ENCODE measurements at regions not wholly inside any gene's neighbourhood (a gene's known extent, or its start where the extent isn't known, plus 50 kb on each side); places are given as distances from the start of the nearest gene placed in this dataset.

DNA sequence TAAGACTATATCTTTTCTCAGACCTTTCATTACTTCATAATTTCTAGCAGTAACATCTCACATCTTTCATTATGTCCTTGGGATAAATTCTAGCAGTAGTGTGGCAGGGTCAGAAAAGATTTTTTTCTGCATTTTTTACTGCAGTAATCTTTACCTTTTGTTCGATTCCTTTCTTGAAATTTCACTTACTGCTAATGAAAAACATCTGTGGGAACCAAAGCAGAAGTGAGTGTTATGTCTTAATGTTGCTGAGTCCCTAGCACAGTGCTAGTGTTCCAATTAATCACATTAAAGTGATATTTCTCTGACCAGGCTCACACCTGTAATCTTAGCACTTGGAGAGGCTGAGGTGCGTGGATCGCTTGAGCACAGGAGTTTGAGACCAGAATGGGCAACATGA lies 123.6 kb downstream of the EHF start:
- Histone ChIP-seq H3K9me3 (no peaks in the 10 kb centered on the region), H3K36me3 (no peaks in the 10 kb centered on the region), H3K4me3 (no peak overlapping the region), H3K4me1 (peaks cover 0 to 10% (median 4%) of the 10 kb centered on the region in 4 donors), H3K27ac (no peak overlapping the region), H3K27me3 (no peaks in the 10 kb centered on the region)
- TF ChIP-seq, protein P1, sequence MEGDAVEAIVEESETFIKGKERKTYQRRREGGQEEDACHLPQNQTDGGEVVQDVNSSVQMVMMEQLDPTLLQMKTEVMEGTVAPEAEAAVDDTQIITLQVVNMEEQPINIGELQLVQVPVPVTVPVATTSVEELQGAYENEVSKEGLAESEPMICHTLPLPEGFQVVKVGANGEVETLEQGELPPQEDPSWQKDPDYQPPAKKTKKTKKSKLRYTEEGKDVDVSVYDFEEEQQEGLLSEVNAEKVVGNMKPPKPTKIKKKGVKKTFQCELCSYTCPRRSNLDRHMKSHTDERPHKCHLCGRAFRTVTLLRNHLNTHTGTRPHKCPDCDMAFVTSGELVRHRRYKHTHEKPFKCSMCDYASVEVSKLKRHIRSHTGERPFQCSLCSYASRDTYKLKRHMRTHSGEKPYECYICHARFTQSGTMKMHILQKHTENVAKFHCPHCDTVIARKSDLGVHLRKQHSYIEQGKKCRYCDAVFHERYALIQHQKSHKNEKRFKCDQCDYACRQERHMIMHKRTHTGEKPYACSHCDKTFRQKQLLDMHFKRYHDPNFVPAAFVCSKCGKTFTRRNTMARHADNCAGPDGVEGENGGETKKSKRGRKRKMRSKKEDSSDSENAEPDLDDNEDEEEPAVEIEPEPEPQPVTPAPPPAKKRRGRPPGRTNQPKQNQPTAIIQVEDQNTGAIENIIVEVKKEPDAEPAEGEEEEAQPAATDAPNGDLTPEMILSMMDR (IDR thresholded peaks at IDR 0.05), result no peak
- DNase-seq, result no peak
- intact Hi-C loops (cut with DNase I; ENCODE audit: low total_unique reads), result no loop called here

DNA sequence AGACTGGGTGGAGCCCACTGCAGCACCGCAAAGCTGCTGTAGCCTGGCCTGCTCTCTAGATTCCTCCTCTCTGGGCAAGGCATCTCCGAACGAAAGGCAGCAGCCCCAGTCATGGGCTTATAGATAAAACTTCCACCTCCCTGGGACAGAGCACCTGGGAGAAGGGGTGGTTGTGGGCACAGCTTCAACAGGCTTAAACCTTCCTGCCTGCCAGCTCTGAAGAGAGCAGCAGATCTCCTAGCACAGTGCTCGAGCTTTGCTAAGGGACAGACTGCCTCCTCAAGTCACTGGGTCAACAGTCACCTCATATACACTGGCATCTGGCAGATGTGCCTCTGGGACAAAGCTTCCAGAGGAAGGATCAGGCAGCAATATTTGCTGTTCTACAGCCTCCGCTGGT lies 117.3 kb downstream of the EHF start:
- Histone ChIP-seq H3K27me3 (no peaks in the 10 kb centered on the region), H3K27ac (no peak overlapping the region), H3K4me1 (no peaks in the 10 kb centered on the region), H3K9me3 (peaks cover 0 to 3% (median 0%) of the 10 kb centered on the region in 3 donors), H3K36me3 (no peaks in the 10 kb centered on the region), H3K4me3 (no peak overlapping the region)
- TF ChIP-seq, protein P1 (IDR thresholded peaks at IDR 0.05), result no peak
- DNase-seq, result no peak
- intact Hi-C loops (cut with DNase I; ENCODE audit: low total_unique reads), result no loop called here

DNA sequence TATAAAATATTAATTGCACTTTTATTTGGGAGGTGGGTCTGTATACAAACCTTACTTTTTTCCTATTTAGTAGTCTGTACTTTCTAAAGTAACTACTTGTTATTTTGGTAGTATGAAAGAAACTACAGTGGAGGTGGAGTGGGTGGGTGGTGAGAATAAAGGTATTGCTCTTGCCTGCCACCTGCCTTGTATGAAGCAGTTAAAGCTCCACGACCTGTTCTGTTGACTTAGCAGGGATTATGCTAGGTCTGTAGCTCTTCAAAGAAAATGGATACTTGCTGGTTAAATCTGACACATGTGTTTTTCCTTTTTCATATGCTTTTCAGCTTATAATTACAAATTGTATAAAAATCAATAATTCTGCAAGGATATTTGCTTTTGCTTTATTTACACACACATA lies 111.9 kb downstream of the EHF start:
- Histone ChIP-seq H3K36me3 (no peaks in the 10 kb centered on the region), H3K27me3 (no peaks in the 10 kb centered on the region), H3K4me1 (no peaks in the 10 kb centered on the region), H3K27ac (no peak overlapping the region), H3K4me3 (no peak overlapping the region), H3K9me3 (no peaks in the 10 kb centered on the region)
- intact Hi-C loops (cut with DNase I; ENCODE audit: low total_unique reads), result no loop called here
- TF ChIP-seq, protein P1 (IDR thresholded peaks at IDR 0.05), result no peak
- DNase-seq, result no peak

DNA sequence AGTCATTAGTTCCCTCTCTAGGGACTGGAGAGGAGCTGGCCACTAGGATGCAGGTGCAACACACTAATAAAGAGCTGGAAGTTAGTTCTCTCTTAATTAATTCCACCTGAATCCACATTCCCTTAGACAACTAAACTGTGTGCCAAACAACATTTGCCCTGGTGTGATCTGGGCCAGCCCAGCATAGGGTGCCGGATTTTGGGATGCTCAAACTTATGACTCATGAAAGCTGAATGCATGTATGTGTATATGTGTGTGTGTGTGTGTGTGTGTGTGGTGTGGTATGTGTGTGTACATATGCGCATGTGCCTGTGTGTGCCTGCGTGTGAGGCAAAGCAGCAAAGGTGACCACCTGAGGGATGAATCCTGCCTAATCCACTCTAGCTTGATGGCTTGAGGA lies 110.7 kb downstream of the EHF start:
- H3K4me3 ChIP-seq, result no peak overlapping the region
- no peaks in the 10 kb centered on the region for H3K9me3 ChIP-seq
- no peak overlapping the region for H3K27ac ChIP-seq
- no peaks in the 10 kb centered on the region for H3K36me3 ChIP-seq
- no peaks in the 10 kb centered on the region for H3K27me3 ChIP-seq
- DNase-seq, result no peak
- intact Hi-C loops (cut with DNase I; ENCODE audit: low total_unique reads), result no loop called here
- TF ChIP-seq, protein P1 (IDR thresholded peaks at IDR 0.05), result no peak
- H3K4me1 ChIP-seq, result no peaks in the 10 kb centered on the region

DNA sequence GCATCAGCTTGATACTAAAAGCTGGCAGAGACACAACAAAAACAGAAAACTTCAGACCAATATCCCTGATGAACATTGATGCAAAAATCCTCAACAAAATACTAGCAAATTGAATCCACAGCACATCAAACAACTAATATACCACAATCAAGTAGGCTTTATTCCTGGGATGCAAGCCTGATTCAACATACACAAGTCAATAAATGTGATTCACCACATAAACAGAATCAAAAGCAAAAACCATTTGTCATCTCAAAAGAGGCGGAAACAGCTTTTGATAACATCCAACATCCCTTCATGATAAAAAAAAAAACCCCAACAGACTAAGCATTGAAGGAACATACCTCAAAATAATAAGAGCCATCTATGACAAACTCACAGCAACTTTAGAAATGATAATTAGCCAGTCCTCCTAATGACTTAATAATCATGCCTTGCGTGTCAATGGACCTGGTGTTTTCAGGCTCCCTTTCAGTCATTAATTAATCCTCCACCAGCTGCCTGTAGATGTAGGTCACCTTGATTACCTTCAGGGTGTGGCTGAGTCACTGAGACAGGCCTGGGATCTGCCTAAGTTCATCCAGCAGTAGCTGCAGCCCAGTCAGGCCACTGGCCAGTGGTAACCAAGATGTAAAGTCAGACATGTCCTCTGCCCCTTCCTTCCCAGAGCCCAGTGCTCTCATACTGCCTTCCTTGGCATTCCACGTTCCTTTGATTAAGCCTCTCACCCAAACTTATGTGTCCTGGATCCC lies 109.8 kb downstream of the EHF start:
- Histone ChIP-seq H3K36me3 (no peaks in the 10 kb centered on the region), H3K27me3 (no peaks in the 10 kb centered on the region), H3K4me1 (no peaks in the 10 kb centered on the region), H3K4me3 (no peak overlapping the region), H3K27ac (no peak overlapping the region), H3K9me3 (no peaks in the 10 kb centered on the region)
- TF ChIP-seq, protein P1 (IDR thresholded peaks at IDR 0.05), result no peak
- no peak for DNase-seq
- intact Hi-C loops (cut with DNase I; ENCODE audit: low total_unique reads), result no loop called here

All from tibial artery (tissue), 4 donors.